ENCODE measurements at regions not wholly inside any gene's neighbourhood (a gene's known extent, or its start where the extent isn't known, plus 50 kb on each side); places are given as distances from the start of the nearest gene placed in this dataset.
"Not testable (repeated sequence)": the region's sequence is repeated elsewhere in the genome, so short reads cannot be mapped to it uniquely, and the experiment has no call there.

DNA sequence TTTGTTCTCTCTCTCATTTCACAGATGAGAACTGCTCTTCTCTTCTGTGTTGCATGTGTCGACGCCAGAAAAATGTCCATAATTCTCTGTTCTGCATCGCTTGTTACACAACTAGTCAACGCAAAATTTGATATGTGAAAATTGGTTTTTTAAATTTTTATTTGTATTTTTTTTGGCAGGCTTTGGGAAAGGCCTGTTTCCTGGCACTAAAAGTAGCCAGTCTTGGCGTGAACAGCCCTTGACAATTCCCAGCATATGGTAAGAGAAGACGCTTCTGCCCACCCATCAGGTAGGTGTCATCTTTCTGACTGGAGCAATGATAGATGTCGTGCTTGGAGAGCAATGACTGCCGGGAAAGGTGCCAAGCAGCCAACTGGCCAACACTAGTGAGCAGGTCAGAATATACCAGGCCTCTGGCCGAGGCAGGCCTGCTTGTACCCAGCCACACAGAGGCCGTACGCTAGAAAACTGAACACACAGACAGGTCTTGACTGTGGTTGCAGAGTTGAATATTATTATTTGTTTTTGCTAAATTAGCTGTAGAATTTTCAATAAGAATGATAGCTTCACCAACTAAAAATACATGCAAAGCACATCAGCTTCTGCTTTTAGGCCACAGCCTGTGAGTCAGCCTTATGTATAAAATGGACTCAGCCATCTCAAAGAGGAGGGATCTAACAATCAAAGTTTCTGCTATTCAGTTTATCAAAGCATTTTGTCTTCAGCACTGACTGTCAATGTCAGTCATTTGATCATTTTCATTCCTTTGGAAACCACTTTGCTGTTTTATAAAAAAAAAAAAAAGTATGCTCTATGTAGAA is 837.5 kb downstream of the MCTP2 start:
- peak; percentile 71 for DNase-seq (ENCODE audit: low read depth)

DNA sequence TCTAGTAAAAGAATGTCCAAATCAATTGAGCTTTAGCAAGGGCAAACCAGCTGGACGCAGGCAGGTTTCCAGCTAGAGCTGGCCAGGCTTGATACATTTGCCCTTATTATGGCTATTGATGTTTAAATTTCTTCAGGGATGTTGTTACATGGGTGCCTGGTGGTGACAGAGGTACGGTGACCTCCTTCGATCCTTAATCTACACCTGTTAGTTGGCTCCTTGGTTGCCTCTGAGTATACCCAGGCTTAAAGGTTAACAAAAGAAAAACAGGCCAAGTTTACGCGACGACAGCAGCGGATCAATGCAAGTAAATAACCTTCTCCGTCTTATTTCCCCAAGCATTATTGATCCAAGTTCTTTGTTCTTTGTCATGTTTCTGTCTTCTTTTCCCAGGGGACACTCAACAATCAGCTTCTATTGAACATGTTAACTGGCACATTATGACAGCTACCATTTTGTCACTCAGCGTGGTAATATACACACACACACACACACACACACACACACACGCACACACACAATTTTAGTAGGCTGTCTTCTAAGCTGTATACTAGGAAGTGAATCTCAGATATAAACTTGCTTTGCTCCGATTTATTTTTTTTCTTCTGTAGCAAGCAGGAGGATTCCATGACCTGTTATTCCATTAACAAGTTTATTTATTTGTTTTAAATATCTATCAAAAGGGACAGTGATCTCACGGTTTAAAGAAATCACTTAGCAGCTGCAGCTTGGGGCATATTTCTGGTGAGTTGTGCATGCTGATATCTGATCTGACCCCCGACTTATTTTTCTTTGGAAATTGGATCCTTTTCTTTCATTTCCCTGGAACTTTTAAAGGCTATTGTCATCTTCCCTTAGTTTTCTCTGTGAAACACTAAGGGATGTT is 844.7 kb downstream of the MCTP2 start:
- DNase-seq (ENCODE audit: low read depth): peak; percentile 53

DNA sequence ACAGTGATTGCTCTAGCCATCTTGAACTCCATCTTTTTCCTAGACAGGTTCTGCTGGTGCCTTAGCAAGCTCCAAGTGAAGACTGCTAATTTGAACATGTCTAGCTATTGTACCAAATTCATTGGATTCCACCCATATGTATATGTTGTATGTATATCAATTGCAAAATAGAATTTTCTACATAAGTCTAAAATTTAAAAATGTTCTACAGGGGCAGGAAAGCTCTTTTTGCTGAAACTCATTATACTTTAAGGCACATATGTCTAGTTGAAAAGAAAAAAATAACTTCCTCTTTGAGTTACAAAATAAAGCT is 845.3 kb downstream of the MCTP2 start:
- no peak for DNase-seq (ENCODE audit: low read depth)

DNA sequence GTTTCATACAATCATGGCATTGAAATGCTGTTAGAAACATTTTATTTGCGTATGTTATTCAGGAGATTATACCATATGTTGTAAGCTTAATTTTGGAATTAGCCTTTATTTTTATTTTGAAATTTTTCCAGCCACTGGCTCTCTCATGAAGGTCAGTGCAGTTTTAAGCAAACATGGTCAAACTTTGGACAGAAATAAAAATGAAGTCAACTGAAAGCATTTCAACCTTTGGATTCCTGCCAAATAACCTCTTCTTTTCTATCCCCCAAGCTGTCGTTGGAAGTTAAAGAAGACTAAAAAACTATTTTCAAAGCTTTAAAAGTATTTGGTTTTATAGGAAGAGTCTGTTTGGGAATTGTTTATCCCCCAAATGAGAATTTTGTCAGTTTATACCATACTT is 846.6 kb downstream of the MCTP2 start:
- no peak for DNase-seq (ENCODE audit: low read depth)

DNA sequence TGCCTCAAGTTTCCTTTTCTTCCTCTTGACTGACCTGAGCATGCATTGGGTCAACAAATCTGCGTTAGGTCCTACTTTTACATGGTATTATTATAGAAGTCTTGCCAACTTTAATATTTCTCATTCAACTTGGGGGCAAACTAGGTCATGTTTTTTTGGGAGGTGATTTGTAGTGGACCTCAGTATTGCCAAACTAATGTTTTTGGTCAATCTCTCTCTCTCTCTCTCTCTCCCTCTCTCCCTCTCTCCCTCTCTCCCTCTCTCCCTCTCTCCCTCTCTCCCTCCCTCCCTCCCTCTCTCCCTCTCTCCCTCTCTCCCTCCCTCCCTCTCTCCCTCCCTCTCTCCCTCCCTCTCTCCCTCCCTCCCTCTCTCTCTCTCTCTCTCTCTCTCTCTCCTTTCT is 848.9 kb downstream of the MCTP2 start:
- DNase-seq (ENCODE audit: low read depth): not testable (repeated sequence)

DNA sequence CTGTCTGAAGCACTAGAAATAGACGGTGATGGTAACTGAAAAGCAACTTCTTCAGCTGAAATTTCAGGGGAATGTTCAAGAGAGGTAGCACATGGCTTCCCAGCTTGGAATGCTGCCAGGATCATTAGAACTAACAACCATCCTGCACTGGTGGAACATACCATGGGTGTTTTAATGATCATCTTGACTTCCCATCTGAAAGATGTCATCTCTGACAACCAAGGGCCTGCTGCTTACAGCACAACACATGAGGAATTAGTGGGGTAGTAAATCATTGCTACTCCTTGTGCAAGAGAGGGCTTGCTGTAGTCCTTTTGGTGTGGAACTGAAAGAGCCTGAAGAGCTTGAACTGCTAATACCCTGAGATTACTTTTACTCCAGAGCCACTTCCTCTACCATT is 853.7 kb downstream of the MCTP2 start:
- DNase-seq (ENCODE audit: low read depth): peak; percentile 33

DNA sequence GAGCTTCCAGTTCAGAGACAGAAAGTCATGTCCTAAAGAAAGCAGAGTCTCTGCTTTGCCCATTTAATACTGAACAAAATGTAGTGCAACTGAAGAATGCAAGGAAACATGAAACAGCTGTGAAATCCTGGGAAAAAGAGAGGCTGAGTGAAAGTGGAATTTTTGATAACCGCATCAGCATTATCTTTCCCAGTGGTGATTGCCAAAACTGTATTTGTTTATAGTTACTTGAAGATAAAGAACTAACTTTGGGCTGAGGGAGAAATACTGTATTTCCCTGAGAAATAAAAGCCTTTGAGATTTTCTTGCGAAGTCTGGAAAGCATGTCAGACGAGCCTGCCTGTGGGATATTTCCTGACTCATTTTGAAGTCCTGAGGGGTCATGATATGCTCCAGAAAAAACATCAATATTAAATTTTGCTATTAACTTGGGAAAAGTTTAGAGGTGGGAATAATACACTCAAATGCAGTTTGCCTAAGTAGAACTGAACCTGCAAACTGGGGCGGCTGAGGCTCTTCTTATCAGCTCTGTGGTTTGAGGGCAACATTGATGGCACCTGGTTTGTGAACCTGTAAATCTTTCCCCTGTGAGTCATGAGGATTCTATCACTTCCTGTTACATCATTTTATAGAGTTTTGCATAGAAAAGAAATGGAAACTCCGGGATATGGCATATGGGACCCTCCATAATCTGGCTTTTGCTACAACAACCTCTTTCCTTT is 855.3 kb downstream of the MCTP2 start:
- DNase-seq (ENCODE audit: low read depth): peak; percentile 80

DNA sequence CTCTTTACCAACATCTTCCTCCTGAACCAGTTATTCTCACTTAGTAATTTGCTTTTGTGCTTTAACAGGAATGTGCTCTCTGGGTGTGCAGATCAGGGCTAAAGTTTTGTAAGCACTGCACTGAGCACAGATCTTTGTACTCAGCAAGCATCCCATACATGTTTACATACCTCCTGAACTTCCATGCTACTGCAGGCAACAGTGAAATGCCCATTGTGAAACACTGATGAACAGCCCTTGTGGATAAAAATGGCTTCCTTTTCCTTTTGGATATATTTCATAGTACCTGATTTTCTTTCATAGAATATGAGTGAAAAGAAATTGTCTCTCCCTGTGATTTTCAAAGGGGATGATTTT is 855.9 kb downstream of the MCTP2 start:
- no peak for DNase-seq (ENCODE audit: low read depth)

DNA sequence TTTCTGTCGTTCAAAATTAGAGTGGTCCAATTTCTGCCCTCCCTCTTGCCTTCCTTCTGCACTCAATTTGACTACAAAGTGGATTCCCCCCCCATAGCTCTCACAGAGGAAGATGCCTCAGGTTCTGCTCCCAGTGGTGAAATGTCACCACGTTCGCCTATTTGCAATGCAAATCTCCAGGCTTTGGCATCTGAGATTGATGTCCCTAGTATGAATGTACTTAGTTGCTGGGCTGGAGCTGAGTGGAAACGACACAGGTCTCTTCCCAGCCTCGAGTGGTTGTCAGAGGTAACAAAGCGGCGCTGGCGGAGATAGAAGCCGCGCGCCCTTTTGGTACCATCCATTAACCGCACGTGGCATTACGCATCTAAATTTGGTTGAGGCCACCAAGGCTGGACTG is 860.1 kb downstream of the MCTP2 start:
- no peak for DNase-seq (ENCODE audit: low read depth)

DNA sequence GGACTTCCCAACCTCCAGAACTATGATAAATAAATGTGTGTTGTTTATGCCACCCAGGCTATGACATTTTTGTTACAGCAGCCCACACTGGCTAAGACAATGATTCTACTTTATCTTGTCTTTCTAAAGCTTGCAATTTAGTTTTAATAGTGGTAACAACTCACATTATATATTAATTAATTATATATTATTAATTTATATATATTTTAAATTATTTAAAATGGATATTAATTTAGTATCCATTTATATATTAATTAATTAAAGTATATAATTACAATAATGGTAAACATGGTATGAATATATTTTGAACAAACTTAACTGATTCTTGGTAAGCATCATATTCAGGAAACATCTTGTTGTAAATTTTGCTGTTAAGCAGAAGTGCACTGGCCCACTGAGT is 863.9 kb downstream of the MCTP2 start:
- DNase-seq (ENCODE audit: low read depth): no peak

DNA sequence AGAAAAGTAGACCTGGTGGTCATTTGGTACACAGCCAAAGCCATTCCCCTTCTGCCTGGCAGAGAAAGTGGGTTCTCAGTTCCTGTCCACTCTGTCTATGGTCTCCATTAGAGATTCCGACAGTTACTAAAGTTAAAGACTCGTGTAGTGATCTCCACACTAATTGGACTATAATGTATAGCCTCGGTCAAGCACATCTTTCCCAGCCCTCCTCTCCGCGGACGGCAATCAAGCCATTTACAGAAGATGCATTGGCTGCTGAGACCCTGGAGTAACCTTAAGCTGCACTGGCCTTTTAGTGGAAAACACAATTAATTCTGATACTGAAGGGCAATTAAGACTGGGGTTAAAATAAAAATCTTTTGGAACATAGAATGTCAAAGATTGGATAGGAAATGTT is 865.3 kb downstream of the MCTP2 start:
- no peak for DNase-seq (ENCODE audit: low read depth)

DNA sequence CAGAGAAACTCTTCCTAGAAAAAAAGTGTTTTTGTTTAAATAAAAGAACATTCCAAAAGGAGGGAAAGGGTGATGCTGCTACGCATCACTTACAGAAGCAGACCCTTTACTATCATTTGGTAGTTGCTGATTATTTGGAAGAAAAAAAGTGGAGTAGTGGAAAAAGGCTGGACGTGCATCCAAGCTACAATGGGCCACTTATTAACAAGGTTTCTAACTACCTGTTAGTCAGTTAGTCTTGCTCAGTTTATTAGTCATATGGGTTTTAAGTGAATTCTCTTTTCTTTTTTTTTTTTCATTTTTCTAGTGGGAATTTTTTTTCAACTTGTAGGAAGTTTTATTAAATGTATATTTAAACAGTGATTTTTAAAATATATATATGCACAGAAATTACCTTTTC is 866.0 kb downstream of the MCTP2 start:
- no peak for DNase-seq (ENCODE audit: low read depth)

DNA sequence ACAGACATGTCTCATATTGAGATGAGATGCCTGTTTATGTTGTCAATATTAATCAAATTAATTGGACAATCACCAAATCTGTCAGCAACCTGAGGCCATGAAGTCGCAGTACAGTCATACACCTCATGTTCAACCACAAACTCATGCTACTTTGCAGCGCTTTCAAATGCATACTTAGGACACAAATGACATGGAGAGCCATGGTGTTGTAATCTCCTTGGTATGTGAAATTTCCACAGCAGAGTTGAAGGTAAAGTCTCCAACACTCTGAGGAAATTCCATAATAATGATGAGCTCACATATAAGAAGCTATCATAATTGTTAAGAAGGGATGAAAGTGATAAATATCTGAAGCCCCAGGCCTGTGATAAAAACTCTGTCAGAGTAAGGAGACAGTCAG is 873.9 kb downstream of the MCTP2 start:
- DNase-seq (ENCODE audit: low read depth): no peak

DNA sequence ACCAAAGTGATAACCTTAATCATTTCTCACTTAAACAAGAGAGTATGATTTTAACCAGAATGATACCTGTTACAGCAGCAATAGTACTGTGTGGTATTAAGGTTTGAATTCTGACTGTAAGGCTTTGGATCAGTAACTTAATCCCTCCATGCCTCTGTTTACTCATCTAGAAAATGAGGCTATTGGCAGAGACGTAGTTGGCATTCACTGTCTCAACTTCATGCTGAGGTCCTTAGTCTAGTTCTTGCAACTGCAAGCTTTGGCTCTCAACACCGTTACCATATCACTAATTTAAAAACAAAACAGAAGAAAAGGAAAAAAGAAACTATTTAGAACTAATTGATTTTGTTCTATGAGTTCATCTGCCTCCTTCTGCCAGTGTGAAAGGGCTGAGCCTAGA is 875.4 kb downstream of the MCTP2 start:
- DNase-seq (ENCODE audit: low read depth): no peak

DNA sequence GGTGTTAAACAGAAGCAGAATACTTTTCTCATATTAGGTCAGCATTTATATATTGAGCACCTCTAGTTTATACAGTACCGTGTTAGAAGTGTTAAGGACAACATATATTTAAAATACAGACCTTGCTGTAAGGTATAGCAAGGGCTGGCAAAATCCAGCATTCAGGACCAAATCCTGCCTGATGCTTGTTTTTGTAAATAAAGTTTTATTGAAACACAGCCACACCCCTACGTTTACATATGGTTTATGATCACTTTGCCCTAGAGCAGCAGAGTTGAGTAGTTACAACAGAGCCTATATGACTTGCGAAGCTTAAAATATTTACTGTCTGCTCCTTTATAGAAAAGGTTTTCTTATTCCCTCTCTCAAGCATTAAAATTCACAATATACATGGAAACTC is 877.3 kb downstream of the MCTP2 start:
- DNase-seq (ENCODE audit: low read depth): no peak

DNA sequence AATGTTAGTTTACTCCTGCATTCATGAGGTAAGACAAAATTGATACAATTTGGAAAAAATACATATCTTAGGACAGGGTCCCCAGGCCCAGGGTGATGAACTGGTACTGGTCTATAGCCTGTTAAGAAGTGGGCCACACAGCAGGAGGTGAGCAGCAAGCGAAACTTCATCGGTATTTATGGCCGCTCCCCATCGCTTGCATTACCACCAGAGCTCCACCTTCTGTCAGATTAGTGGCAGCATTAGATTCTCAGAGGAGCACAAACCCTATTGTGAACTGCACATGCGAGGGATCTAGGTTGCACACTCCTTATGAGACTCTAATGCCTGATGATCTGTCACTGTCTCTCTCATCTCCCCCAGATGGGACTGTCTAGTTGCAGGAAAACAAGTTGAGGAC is 880.6 kb downstream of the MCTP2 start:
- DNase-seq (ENCODE audit: low read depth): no peak

DNA sequence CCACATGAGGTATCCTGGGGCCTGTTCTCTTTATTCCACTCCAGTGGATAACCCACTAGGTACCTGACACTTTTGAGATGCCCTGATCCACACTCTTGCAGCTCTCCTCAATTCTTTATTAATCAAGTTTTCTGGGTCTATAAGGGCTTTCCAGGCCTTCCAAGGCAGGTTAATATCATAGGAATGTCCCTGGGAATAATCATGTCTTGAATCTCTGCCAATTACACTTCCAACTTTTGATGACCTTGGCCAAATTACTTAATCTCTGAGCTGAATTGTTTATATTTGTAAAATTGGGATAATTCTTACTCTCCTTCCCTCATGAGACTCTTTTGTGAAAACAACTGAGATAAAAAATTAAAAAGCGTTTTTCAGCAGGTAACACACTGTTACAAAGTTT is 881.7 kb downstream of the MCTP2 start:
- DNase-seq (ENCODE audit: low read depth): no peak

DNA sequence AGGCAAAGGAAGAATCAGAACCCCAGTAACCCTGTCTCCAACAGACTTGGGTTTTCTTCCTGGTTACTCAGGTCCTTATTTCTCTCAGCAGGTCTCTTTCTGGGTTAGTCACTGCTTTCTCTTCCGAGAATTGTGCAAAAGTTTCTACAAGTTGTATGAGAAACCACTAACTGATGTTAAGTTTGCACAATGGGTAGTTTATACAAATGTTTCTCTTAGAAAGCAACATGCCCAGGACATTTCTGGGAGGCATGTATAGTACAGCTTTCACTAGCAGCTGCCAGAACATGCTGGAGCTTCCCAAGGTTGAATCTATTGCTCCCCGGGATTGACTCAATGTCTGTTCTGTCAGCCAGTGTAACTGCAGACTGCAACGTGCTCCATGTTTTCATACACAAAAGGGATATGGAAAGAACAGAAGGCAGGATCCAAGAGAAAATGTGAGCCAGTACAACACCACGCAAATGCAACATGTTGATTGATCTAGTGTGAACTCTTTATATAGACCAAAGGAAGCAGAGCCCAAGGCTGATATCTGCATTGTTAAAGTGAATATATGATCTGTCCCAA is 887.8 kb downstream of the MCTP2 start:
- no peak for DNase-seq (ENCODE audit: low read depth)

DNA sequence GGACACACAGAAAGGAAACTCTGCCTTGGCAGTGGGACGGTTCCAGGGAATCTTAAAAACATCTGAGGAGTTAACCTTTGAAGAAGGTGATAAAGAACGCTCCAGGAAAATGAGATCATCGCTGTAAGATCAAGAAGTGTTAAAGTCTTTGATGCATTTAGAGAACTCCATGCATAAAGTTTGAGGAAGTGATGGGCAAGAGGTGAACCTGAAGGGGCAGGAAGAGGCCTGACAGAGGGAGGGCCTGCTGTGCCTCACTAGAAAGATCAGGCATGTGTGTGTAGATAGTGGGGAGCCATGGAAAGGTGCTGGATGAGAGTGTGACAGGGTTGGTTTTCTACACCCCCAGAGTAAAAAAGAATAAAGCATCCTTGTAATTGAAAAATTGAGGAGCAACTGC is 889.2 kb downstream of the MCTP2 start:
- no peak for DNase-seq (ENCODE audit: low read depth)

DNA sequence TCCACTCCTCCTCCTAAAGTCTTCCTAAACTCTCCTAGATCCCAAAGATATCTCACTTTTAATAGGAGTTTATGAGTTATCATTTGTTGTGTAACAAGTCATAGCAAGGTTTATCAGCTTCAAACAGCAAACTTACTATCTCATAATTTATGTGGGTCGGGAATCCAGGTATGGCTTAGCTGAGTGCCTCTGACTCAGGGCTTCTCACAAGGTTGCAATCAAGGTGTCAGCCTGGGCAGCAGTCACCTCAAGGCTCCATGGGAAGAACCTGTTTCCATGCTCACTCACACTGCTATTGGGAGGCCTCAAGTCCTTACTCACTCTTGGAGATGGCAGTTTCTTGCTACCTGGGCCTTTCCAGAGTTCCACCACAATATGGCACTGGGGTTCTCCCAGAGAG is 889.8 kb downstream of the MCTP2 start:
- no peak for DNase-seq (ENCODE audit: low read depth)

DNA sequence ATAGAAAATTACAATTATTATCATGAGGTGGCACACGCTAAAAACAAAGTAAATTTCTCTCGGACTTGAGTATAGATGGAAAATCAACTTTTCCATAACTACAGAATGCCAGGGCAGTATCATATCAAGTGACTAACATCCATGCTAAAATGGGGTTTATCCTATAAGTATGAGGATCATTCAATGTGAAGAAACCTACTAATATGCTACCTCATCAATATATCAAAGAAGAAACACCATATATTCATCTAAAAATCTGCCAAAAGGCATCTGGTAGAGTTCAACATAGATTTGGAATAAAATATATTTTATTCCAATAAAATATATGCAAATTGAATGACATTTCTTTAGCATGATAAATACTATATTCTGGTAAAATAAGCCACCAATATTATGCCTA is 894.4 kb downstream of the MCTP2 start:
- no peak for DNase-seq (ENCODE audit: low read depth)

DNA sequence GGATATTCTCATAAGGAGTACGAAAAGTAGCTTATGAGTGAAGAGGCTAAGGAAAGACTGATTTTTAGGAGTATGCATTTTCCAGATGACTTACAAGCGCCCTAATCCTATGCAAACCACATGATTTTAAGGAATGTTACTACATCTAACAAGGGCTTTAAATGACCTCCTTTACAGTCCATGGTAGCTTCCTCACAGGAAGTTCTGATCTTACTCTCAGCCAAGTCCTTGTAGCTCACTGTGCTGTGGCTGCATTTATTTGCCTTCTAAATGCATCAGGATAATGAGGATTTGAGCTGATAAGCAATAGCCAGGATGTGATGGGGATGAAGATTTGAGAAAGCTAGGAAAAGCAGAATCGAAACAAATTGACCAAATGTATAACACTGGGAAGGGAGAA is 896.0 kb downstream of the MCTP2 start:
- no peak for DNase-seq (ENCODE audit: low read depth)

Data from myocyte (in vitro differentiated cells).